AG04450 (cell line): ENCODE measurements at regions not wholly inside any gene's neighbourhood (a gene's known extent, or its start where the extent isn't known, plus 50 kb on each side); places are given as distances from the start of the nearest gene placed in this dataset.

Source experiments
- CTCF ChIA-PET: fragments of 300-600, 350-600 bp; formaldehyde crosslinking; extraction: SDS; loops from one replicate; lab custom pipeline; 2022; ENCODE audit warnings: antibody characterized with exemption, inconsistent platforms; lab: Charles Lee
- POLR2A ChIA-PET: fragments of 350-600 bp; formaldehyde crosslinking; extraction: SDS; loops from one replicate; lab custom pipeline; 2021; ENCODE audit warnings: antibody characterized with exemption, inconsistent platforms; lab: Yijun Ruan, JAX
- DNase-seq: peaks from one replicate; pipeline ENCODE4 v3.0.0-alpha.2; 2011; ENCODE audit warnings: low read depth, low spot score
- H3K27ac ChIP-seq: one replicate; pipeline ENCODE4 v1.5.1; 2012; ENCODE audit warnings: low read depth, low read length, control low read depth
- H3K27me3 ChIP-seq: one replicate; pipeline ENCODE4 v1.6.0; 2012; ENCODE audit warnings: low read length; ENCODE audit not compliant: control insufficient read depth, insufficient read depth
- H3K4me3 ChIP-seq: 2 replicates; pipeline ENCODE4 v1.5.1; 2011; ENCODE audit warnings: mild to moderate bottlenecking, low read depth, low read length, control low read depth
- H3K9me3 ChIP-seq: 2 replicates; pipeline ENCODE4 v1.5.1; 2012; ENCODE audit warnings: low read length; ENCODE audit not compliant: control insufficient read depth, insufficient read depth
- TF ChIP-seq, protein P1 (sequence below): IDR thresholded peaks from 2 replicates; pipeline ENCODE4 v1.5.1; 2011; ENCODE audit warnings: low read depth, low read length, control low read depth, inconsistent platforms

DNA sequence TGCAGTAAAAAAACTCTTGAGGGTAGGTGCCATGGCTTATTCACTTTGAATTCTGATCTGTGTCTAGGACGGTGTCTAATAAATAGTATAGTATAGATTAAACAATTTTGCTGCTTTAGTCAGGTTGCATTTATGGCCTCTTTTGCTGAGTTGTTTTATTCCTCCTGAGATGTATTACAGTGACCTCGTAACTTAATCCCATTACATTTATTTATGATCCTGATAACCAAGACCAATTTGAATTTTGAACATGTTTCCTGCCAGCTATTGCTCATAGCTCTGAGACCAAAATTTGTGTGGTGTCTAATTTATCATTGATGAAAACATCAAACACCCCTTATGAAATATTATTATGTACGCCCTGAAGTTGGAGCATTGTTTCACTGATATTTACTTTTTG lies 381.9 kb upstream of the SEMA3C start:
- ChIA-PET CTCF (no interaction called here), POLR2A (no interaction called here)
- DNase-seq, result no peak
- Histone ChIP-seq H3K4me3 (no peak overlapping the region), H3K9me3 (no peaks in the 10 kb centered on the region), H3K27me3 (no peaks in the 10 kb centered on the region), H3K27ac (no peak overlapping the region)
- TF ChIP-seq, protein P1, sequence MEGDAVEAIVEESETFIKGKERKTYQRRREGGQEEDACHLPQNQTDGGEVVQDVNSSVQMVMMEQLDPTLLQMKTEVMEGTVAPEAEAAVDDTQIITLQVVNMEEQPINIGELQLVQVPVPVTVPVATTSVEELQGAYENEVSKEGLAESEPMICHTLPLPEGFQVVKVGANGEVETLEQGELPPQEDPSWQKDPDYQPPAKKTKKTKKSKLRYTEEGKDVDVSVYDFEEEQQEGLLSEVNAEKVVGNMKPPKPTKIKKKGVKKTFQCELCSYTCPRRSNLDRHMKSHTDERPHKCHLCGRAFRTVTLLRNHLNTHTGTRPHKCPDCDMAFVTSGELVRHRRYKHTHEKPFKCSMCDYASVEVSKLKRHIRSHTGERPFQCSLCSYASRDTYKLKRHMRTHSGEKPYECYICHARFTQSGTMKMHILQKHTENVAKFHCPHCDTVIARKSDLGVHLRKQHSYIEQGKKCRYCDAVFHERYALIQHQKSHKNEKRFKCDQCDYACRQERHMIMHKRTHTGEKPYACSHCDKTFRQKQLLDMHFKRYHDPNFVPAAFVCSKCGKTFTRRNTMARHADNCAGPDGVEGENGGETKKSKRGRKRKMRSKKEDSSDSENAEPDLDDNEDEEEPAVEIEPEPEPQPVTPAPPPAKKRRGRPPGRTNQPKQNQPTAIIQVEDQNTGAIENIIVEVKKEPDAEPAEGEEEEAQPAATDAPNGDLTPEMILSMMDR, result no peak

DNA sequence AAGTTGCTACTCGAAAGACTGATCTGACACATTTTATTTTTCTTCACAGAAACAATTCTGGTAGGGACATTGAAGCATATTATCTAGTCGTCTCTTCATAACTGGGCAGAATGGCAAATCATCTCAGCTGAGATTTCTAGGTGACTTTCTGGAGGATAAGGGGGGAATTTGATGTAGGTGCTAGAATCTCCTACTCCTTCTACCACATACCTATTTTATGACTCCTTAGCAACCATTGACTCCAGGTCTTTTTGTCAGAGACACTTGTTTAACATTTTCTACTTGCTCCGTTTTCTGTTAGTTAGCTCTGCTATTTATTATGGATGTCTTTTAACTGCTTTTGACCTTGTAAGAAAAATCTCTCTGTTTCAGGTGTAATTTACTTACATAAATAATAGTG lies 380.9 kb upstream of the SEMA3C start:
- Histone ChIP-seq H3K27ac (no peak overlapping the region), H3K4me3 (no peak overlapping the region), H3K27me3 (no peaks in the 10 kb centered on the region), H3K9me3 (peaks cover 4% of the 10 kb centered on the region; the same call in 1 of the 2 replicates)
- TF ChIP-seq, protein P1, result no peak
- CTCF ChIA-PET, result no interaction called here
- no peak for DNase-seq
- POLR2A ChIA-PET, result no interaction called here

DNA sequence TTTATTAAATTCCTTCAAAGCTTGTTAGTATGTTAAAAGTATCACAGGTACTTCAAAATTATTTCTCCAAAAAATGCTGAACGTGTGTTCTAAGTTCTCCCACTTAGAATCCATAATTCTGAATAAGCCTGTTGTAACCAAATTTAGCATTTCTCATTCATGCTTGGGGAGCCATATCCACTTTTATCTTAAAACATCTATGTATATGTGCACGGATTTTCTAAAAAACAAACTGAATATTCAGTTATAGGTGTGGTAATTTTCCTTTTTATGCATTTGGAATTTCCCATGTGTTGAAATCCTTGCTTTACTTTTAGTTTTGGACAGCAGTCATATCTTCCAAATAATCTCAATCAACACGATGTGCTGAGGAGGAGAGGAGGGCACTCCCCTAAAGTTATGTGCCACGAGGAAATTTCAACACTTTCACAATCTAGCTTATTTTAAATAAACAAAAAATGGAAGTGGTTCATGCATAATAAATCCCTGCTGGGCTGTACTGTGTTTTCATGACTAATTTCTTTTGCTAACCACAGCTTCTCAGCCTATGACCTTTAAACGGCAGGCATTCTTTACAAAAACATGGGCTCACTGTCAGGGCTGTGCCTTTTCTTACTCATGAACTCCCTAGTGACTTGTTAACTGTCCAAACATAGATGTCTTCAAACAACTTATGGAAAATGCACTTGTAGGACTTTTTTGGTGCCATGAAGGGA lies 380.3 kb upstream of the SEMA3C start:
- Histone ChIP-seq H3K27ac (no peak overlapping the region), H3K4me3 (no peak overlapping the region; the same call in 1 of the 2 replicates), H3K27me3 (no peaks in the 10 kb centered on the region), H3K9me3 (peaks cover 7% of the 10 kb centered on the region; the same call in 1 of the 2 replicates)
- ChIA-PET POLR2A (interaction anchor here (1.0 kb wide), 1 partner anchor 458 kb away, joined by 3 read pairs; no protein-coding TSS in a partner anchor), CTCF (no interaction called here)
- TF ChIP-seq, protein P1, result no peak
- peak; percentile 78 for DNase-seq

DNA sequence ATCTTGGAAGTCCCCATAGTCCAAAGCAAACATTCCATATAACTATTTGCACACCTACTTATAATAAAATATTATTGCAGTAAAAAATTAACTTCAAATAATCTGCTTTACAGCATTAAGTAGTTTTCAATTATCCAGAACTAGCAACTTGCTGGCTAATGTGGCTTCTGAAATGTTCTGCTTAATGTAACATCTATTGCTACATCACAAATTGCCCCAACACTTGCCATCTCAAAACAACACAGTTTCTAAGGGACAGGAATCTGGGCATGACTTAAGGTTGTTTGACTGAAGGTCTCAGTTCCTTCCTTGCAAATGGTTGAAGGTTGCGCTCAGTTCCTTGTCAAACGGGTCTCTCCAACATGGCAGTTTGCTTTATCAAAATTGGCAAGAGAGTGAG lies 378.5 kb upstream of the SEMA3C start:
- TF ChIP-seq, protein P1, result no peak
- CTCF ChIA-PET, result no interaction called here
- peaks cover 7% of the 10 kb centered on the region; the same call in 1 of the 2 replicates for H3K9me3 ChIP-seq

DNA sequence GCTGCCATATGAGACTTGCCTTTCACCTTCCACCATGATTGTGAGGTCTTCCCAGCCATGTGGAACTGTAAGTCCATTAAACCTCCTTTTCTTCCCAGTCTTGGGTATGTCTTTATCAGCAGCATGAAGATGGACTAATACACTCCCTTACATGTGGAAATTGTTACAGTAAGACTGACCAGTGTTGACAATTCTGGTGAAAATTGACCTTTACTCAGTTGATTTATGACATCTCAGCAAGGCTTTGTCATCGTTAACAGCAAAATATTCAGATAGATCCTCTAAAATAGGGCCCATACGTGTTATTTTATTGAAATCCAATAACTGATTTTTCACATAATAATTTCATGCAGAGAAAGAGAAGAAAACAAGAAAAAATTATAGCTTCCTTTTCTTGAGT lies 377.9 kb upstream of the SEMA3C start:
- Histone ChIP-seq H3K27me3 (no peaks in the 10 kb centered on the region), H3K9me3 (peaks cover 7% of the 10 kb centered on the region; the same call in 1 of the 2 replicates), H3K27ac (no peak overlapping the region), H3K4me3 (no peak overlapping the region)
- TF ChIP-seq, protein P1, result no peak
- no peak for DNase-seq
- ChIA-PET CTCF (no interaction called here), POLR2A (no interaction called here)

More for the DNA sequence above, 378.5 kb upstream of the SEMA3C start:
- no peak overlapping the region for H3K27ac ChIP-seq
- no peak for DNase-seq
- H3K4me3 ChIP-seq, result no peak overlapping the region
- H3K27me3 ChIP-seq, result no peaks in the 10 kb centered on the region
- POLR2A ChIA-PET, result no interaction called here
